Activated T-cell treated with anti-CD3 and anti-CD28 coated beads for 1 hour (primary cell): ENCODE measurements at regions not wholly inside any gene's neighbourhood (a gene's known extent, or its start where the extent isn't known, plus 50 kb on each side); places are given as distances from the start of the nearest gene placed in this dataset.
"Not testable (repeated sequence)": the region's sequence is repeated elsewhere in the genome, so short reads cannot be mapped to it uniquely, and the experiment has no call there.

Experiments used
- DNase-seq: peaks from one replicate; pipeline ENCODE4 v3.0.0-alpha.2; 2020; ENCODE audit warnings: low read depth

DNA sequence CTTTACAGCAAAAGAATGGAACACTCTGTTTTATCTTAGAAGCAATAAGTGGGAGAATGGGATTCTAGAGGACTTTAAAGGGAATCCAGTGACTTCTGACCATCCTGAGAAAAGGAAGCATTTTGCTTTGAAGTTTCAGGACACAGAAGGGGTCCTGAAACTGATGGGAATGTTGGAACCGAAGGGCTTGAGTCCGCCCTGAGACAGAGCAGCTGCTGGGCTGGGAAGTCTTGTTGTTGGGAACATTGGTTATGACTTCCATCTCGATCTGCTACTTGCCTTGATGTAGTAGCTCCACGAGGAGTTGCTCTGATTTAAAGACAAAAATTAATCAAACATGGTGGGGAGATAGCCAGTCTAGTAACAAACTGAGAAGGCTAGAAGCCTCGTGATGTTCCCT is 177.6 kb downstream of the JCAD start:
- no peak for DNase-seq

DNA sequence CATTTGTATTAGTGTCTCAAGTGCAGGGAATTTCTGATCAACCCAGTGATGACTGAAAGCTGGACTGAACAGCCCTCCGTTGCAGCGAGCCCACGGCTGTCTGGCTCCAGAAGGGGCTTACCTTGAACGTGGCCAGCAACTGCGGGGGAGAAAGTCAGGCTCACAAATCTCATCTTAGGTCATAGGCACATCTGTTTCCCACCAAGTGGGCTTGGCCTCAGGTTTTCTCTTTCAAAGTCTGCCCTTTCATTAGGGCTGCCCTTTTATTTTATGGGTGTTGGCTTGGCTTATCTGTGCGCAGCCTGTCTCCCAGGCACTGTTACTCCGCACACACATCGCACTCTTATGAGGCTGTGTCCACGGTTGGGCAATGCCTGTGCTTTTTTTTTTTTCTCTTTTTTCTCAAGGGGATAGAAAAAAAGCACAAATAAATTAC is 178.0 kb downstream of the JCAD start:
- no peak for DNase-seq

DNA sequence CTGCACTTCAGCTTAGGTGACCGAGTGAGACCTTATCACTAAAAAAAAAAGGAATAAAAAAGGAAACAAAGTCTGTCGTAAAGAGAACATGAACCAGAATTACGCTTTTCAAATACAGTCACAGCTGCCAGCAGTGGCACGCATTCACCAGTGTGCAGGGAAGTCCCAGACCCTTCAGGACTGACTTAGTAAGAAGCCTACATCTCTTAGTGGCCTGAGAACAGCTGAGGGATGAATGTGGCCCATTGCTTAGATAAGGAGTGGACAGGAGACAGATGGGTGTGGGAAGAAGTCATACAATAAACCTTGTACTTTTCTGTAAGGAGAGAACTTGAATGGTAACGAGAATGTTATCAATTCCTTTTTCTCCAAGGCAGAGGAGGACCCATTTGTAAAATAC is 178.5 kb downstream of the JCAD start:
- no peak for DNase-seq

DNA sequence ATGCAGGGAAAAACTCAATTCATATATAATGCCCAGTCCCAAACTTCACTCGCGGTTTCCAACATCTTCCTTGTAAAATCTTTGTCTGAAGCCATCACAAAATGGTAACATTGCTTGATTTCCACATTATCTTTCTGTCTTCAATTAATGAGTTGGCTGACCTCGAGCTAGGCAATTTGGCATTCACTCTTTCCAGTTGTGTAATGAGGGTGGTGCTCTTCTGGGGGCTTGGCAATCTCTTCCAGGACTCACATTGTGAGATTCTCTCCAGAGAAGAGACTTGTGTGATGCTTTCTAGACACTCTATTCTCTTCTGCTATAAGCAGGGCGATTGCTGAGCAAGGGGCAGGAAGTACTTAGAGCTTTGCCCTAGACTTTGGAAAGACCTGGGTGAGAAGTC is 179.5 kb downstream of the JCAD start:
- DNase-seq, result no peak

DNA sequence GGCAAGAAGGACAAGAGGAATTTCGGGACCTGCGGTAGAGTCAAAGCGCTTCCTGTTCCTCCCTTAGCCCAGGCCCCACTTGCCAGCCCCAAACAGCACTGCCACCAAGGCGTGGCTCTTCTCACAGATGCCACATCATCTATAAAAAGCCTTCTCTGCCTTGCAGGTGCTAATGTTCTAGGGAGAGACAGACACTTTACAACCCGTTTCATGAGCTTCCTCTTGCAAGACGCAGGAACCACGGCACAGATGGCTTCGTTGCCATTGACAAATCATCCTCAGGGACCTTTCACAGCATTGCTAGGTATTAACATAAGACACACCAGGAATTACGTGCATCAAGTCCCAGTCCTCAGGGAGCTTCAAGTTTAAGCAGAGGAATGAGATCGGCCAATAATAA is 180.9 kb downstream of the JCAD start:
- DNase-seq, result no peak

DNA sequence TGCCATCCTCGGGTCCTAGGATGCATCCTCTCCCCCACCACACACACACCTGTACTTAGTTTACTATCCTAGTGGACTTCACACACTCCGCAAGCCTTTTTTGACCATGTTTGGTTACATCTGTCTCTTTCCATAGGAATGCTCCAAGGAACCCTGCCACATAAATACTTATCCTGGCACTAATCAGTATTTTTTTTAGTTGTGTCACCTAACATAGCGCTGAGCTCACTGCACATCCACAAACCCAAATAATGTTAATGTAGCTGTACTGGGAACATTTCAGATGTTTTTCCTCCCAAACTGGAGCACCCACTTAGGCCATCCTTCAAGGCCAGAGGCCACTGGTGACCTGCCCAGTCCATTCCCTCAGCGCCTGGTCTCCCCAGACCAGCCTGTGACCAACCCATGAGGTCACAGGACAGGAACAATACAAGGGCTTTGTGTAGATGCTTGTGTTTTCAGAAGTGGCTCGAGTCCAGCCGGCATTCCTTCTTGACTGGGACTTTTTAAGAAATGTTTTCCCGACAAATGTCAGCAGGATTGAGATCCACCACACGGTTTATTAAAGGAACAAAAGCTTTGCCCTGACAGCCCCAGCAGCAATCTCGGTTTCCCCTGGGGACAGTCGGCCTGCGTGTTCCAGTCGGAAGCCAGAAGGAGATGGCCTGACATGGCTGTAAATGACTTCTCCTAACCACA is 181.4 kb downstream of the JCAD start:
- DNase-seq, result no peak

DNA sequence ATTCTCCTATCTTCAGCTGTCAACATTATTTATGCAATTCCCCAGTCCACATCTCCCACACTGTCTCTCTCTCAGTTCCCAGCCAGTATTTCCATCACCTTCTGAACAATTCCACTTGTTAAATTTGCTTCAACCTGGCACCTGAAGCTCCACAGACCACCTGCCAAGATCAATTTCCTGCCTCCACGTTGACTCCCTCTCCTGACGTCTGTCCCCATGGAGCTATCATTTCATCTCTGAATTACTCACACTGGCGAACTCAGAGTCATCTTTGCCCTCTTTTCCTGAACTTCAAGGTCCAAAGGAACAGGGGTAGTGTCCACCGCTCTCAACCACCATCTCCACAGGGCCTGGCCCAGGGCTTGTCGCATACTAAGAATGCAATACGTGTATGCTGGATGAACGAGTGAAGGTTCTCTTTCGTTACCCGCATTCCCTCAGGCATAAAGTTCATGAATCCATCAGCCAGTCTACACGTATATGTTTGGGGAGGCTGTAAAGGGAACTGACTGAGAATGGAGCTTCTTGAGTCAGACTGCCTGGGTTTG is 183.3 kb downstream of the JCAD start:
- DNase-seq, result no peak

DNA sequence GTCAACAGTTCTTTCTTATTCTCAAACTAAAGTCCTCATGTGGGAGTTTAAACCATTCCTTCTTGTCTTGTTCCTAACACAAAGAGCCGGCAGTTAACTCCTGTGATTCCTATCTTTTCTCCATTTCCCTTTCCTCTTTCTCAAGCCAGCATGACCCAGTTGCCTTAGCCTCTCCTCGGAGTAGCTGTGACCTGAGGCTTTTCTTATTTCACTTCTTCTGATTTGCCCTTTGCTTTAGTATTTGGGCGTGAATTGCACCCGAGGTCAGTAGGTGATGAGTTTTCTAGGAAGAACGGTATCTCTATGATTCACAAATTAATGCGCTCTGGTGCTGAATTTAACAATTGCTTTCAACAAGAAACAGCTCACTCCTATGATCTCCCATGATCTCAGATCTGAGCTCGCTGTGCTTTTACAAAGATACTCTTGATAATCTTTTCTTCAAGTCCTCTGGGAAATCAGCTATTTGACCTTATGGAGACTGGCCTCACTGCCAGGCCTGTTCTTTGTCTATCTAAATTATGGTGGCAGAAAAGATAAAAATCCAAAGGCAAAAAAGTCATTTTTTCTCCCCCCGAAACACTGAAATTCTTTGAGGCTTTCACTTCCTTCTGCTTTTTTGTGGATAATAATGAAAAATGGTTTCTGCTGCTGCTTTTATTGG is 184.6 kb downstream of the JCAD start:
- DNase-seq, result no peak

DNA sequence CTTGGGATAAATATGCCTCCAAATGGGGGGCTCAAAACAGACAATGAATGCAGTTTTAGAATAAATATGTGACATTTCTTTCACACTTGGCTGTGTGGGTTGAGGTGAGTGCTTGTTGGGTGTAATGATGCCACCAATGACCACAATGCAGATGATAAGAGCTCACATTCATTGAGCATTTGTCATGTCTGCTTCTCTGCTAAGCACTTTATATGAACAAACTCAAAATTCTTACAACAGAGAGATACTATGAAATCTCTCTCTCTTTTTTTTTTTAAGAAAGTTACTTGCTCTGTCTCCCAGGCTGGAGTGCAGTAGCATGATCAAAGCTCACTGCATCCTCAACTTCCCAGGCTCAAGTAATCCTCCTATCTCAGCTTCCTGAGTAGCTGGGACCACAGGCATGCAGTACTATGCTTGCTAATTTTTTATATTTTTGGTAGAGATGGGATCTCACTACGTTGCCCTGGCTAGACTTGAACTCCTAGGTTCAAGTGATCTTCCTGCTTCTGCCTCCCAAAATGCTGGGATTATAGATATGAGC is 185.4 kb downstream of the JCAD start:
- no peak for DNase-seq

DNA sequence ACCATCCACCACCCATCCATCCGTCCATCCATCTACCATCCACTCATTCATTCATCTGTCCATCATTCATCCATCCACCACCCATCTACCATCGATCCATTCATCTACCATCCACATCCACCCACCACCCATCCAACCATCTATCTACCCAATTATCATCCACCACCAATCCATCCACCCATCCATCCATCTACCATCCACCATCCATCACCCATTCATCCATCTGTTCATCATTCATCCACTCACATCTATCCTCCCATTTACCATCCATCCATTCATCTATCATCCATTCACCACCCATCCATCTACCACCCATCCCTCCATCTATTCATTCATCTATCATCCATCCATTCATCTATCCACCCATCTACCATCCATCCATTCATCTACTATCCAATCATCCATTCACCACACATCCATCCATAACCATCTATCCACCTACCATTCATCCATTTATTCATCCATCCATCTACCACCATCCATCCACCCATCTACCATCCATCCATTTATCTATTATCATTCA is 188.8 kb downstream of the JCAD start:
- no peak for DNase-seq

DNA sequence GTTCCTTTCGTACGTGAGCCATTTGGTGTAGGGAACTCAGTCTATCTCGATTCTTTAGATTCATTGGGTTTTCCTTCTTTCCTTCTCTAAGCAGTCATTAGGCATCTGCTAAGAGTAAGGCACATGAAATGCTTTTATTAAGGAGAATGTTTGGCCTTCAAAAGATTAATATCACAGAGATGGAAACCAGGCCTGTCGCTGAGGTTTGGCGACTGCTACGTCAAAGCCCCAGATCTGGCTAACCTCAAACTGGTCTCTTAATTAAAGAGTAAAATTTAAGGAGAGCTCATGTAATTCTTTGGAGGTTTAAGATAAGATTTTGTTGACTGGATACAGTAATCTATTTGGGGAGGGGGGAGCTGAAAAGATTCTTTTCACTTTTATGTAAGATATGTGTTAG is 189.8 kb downstream of the JCAD start:
- DNase-seq, result no peak

DNA sequence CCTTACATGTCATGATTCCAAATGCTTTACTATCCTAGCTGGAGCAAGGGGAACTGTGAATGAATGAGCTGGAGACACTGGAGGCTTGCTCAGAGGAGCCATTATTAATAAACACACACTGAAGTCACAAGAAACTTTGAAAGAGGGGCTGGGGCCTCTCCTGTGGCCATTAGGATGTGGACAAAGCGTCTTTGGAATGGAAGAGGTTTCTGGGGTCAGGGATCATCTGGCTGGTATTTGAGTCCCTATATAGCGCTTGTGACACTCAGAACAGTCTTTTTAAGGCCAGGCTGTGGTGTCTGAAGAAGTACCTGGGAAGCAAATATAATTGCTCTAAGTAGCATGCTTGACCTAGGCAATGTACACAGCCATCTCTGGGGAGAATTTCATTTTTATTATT is 193.0 kb downstream of the JCAD start:
- DNase-seq, result no peak

DNA sequence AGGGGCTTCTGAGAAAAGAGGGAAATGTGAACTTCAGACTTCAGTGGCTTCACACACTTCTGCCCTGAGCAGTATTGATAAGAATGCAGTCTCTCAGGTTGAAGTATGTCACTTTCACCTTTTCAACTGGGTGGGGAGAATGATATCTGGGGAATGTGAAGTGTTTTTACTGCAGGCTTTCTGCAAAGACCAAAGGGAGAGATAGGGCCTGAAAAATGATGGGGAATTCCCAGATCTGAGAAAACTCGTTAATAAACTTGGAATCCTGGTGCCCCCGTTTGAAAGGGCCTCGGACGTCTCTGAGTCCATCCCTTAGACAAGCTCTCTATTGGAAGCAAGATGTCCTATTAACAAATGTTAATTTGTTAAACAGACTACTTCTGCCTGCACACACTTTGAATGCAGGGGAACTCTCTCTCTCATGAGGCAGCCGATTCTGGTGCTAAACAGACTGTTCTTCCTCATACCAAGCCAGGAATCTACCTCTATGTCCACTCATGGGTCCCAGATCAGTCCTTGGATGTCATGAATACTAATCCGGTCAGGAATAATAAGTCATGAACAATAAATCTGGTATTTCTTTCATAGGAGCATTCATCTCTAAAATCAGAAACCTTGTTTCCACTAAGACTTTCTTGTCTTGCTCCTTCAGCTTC is 193.6 kb downstream of the JCAD start:
- no peak for DNase-seq

DNA sequence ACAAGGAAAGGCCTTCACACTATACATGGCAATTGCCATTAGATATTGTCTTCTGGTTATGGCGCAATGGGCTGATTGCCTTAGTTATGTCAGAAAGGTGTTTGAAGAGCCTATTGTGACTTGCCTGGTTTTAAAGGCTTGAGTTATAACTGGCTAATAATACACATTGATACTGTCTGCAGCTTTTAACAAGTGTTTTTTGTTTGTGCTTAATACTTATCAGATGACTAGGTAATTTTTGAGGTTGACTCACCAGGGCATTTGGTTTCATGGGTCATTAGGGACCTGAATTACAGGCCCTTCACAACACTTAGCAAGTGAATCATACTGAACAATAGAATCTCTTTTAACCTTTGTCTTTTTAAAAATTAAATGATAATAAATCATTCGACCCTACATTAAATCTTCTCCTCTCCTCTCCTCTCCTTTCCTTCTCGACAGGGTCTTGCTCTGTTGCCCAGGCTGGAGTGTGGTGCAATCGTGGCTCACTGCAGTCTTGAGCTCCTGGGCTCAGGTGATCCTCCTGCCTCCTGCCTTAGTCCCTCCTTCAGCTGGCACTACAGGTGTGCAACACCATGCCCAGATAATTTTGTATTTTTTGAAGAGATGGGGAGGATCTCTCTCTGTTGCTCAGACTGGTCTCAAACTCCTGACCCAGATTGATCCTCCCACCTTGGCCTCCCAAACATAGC is 196.3 kb downstream of the JCAD start:
- no peak for DNase-seq

DNA sequence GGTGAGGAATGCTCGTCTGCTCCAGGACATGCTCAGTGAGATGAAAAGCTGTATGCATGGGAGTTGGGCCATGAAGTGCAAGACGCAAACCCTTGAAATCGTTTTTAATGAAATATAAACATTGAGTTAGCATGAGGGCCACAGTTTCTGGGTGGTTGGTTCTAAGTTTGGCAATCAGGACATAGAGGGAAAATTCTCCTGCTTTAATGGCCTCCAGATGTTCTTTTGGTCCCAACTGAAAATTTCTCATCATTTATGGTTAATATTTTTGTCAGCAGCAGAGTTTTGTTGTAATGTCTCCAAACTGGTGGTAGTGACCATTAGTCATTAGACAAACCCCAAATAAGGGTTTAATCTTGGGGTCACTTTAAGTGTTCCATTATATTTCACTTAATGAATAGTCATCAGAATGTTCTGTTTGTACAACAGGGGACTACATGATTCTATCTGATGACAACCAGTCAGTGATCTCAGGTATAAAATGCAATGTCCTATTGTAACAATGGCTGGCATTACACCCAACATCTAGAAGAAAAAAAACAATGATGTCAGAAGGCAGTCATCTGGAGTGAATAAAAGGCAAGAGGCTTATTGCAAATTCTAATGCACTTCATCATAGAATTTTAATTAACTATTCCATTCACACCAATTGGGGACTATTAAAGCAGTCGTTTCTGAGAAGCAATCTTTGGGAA is 197.4 kb downstream of the JCAD start:
- DNase-seq, result no peak

DNA sequence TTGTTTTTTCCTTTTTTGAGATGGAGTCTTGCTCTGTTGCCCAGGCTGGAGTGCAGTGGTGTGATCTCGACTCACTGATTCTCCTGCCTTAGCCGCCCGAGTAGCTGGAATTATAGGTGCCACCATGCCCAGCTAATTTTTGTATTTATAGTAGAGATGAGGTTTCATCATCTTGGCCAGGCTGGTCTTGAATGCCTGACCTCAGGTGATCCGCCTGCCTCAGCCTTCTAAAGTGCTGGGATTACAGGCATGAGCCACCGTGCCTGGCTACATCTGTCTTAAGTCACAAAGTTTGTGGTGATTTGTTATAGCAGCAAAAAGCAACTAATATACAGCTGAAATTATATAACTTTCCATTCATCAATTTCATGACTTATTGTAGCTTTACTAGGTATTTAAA is 198.2 kb downstream of the JCAD start:
- DNase-seq, result not testable (repeated sequence)

DNA sequence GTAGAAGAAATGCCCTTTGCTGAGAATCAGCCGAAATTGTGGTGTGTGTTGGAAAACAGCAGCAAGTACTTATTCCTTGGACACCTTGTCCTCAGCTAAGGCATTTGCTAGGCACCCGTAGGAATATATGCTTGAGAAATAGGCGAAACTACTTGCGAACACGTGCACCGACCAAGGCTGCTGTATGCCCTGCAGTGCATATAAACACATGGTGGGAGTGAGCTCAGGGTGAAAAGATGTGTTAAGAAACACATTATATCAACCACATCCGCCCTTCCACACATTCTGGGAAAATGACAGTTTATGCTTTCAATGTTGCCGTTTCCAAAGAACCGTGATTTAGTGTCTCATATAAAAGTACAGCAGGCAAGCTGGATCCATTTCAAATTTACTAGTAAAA is 199.2 kb downstream of the JCAD start:
- DNase-seq, result no peak

DNA sequence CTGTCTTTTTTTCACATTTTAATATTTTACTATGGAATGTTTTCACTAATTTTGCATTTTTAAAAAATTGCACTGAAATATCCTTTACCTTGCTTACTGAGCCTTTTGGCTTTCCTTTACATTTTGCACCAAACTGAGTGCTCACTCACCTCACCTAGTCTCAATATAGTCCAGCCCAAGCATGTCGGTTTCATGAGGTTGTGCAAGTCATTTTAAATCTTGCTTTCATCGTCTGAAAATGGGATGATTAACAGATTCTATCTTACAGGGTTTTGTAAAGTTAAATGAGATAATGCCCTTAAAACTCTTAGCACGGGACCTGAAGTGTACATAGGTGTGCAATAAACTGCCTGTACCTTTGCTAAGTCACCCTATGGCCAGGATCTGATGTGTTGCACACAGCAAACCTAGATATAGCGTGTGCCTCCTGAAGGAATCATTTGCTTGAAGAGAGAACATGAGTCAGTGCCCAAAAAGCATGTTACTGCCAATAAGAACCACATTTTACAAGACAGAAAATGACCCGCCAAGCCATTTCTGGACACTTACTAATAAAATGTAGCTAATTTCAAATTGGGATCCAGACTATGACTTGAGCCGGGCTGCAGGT is 199.8 kb downstream of the JCAD start:
- DNase-seq, result no peak

DNA sequence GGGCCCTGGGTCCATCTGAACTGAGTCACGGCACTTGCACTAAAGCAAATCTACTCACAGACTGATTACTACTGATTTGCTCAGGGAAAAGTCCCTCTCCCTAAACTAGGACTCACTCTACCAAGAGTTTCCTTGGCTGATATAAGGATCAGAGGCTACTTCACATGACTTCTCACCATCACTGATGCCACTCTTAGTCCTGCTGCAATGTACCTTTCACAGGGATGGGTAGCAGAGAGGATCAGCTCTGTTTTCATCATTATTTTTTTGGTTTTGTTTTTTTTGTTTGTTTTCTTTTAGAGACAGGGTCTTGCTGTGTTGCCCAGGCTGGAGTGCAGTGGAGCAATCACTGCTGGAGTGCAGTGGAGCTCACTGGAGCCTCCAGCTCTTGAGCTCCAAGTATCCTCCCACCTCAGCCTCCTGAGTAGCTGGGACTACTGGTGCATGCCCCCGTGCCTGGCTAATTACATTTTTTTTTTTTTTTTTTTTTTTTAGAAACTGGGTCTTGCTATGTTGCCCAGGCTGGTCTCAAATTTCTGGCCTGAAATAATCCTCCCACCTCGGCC is 200.6 kb downstream of the JCAD start:
- no peak for DNase-seq

DNA sequence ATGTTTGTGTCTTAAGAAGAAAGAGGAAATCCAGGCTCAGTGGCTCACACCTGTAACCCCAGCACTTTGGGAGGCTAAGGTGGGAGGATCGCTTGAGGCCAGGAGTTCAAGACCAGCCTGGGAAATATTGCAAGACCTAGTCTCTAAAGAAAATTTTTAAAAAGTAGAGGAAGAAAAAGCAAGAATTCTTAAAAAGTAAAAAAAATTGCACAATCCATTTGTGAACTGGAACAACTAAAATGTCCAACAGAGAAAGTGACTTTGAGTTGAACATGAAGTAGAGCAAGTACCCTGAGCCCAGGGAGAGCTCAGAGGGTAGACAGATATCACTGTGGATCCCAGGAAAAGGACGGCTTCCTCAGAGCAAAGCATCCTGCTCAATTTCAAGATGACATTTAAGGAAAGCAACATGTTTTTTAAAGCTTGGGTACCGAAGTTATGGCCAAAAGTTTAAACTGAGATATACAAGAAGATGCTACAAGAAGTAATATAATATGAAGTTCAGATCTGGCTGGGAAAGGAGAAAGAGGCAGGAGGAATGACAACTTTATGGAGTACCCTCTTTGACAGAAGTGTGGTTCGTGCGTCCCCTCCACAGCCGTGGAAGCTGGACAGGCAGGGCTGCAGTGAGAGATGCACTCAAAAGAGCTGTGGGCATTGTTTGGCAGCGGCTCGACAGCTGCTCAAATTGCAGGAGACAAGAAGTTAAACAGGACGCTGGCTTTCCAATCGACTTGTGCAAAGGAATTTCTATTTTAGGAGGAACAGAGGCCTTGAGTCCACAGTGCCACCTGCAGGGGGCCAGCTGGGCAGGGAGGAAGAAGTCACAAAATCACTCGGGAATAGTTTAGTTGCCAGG is 201.3 kb downstream of the JCAD start:
- no peak for DNase-seq
